GM19395 (cell line): ENCODE measurements at regions not wholly inside any gene's neighbourhood (a gene's known extent, or its start where the extent isn't known, plus 50 kb on each side); places are given as distances from the start of the nearest gene placed in this dataset.
"Not testable (repeated sequence)": the region's sequence is repeated elsewhere in the genome, so short reads cannot be mapped to it uniquely, and the experiment has no call there.

Source experiments
- ATAC-seq: cut with Tn5 transposase; IDR thresholded peaks from one replicate; pipeline ENCODE4 v1.9.1; 2021; ENCODE audit warnings: mild to moderate bottlenecking, moderate library complexity; ENCODE audit not compliant: unreplicated experiment

- ATAC-seq, result no peak
These were observed 459.7 kb downstream of the GXYLT1 start for GRCh38 chr12:41684997-41685396.

- no peak for ATAC-seq
These were observed 461.0 kb downstream of the GXYLT1 start for GRCh38 chr12:41683513-41684240.

- ATAC-seq, result no peak
These were observed 461.7 kb downstream of the GXYLT1 start for GRCh38 chr12:41683023-41683422.

GRCh38 chr12:41681898-41682297 lies 462.8 kb downstream of the GXYLT1 start:
- ATAC-seq, result no peak

- ATAC-seq, result no peak
These were observed 464.5 kb downstream of the GXYLT1 start for GRCh38 chr12:41680155-41680554.

- no peak for ATAC-seq
These were observed 475.6 kb downstream of the PDZRN4 start for GRCh38 chr12:41663598-41664265.

GRCh38 chr12:41661141-41661765 lies 473.1 kb downstream of the PDZRN4 start:
- no peak for ATAC-seq

GRCh38 chr12:41656454-41656853 lies 468.3 kb downstream of the PDZRN4 start:
- ATAC-seq, result no peak

- ATAC-seq, result no peak
These were observed 465.5 kb downstream of the PDZRN4 start for GRCh38 chr12:41653386-41654326.

GRCh38 chr12:41652981-41653380 lies 464.9 kb downstream of the PDZRN4 start:
- ATAC-seq, result no peak

- ATAC-seq, result no peak
These were observed 457.5 kb downstream of the PDZRN4 start for GRCh38 chr12:41645624-41646023.

GRCh38 chr12:41642808-41643207 lies 454.7 kb downstream of the PDZRN4 start:
- ATAC-seq, result not testable (repeated sequence)

GRCh38 chr12:41636653-41637052 lies 448.5 kb downstream of the PDZRN4 start:
- ATAC-seq, result no peak

GRCh38 chr12:41635626-41636364 lies 447.7 kb downstream of the PDZRN4 start:
- no peak for ATAC-seq

- ATAC-seq, result no peak
These were observed 446.0 kb downstream of the PDZRN4 start for GRCh38 chr12:41634091-41634490.

GRCh38 chr12:41629611-41630010 lies 441.5 kb downstream of the PDZRN4 start:
- no peak for ATAC-seq

- no peak for ATAC-seq
These were observed 439.4 kb downstream of the PDZRN4 start for GRCh38 chr12:41627476-41627875.

GRCh38 chr12:41624571-41624970 lies 436.5 kb downstream of the PDZRN4 start:
- no peak for ATAC-seq
